ENCODE measurements at regions not wholly inside any gene's neighbourhood (a gene's known extent, or its start where the extent isn't known, plus 50 kb on each side); places are given as distances from the start of the nearest gene placed in this dataset.

DNA sequence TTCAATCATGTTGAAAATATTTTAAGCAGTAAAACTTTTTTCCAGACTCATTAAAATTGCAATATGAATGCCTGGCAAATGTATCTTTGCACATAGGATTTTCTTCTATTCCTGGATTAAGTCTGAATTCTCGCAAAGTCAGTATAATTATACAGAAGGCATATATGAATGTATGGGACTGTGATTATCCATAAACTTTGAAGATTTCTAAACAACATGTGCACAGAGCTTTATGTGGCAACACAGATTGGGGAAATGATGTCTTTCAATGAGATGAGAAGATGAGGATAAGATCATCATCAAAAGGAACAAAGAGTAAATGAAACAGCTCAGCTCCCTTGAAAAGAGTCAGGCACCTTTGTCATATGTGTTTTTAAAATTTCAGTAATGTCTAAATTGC, 635.3 kb downstream of the CDH11 start:
- ATAC-seq (no peak), DNase-seq (ENCODE audit: low read depth, low spot score) (no peak), FAIRE-seq (no peak)
- no peaks in the 10 kb centered on the region for H3K27me3 ChIP-seq (replicated peaks in 1 of 2; ENCODE audit: control insufficient read depth in 2 of 2, insufficient read depth in 2 of 2, low read length in 1 of 2)
- no peaks in the 10 kb centered on the region for H3K9me3 ChIP-seq (replicated peaks; ENCODE audit: control insufficient read depth, insufficient read depth, low read length)
- no TSS peak for BruUV-seq (replicated peaks)
- no peak overlapping the region for H3K9ac ChIP-seq (ENCODE audit: control insufficient read depth, insufficient read depth, low read length)
- H4K20me1 ChIP-seq (ENCODE audit: control insufficient read depth, insufficient read depth), result no peaks in the 10 kb centered on the region
- no peaks in the 10 kb centered on the region for H3K79me2 ChIP-seq (ENCODE audit: control insufficient read depth, insufficient read depth, low read length)
- ChIA-PET POLR2A (no interaction called here), RAD21 (ENCODE audit: unreplicated experiment) (no interaction called here), SMC1A (ENCODE audit: uncharacterized antibody, unreplicated experiment) (interaction anchor here (0.6 kb wide), 1 partner anchor 174 kb away, joined by 4 read pairs; no protein-coding TSS in a partner anchor), CTCF (no interaction called here)
- no peak overlapping the region for H2AFZ ChIP-seq (ENCODE audit: control insufficient read depth, low read depth, low read length)
- 0% methylated on average over 1 of the region's 1 CpG for WGBS (ENCODE audit: insufficient coverage, insufficient replicate concordance, low lambda C conversion rate, missing lambda C conversion rate)
- H3K27ac ChIP-seq (ENCODE audit: control insufficient read depth, insufficient read depth), result no peak overlapping the region
- no peaks in the 10 kb centered on the region for H3K36me3 ChIP-seq (ENCODE audit: control insufficient read depth in 2 of 2, insufficient read depth in 2 of 2, low read length in 1 of 2)
- H3K4me1 ChIP-seq (ENCODE audit: control insufficient read depth, insufficient read depth, low read length), result no peaks in the 10 kb centered on the region
- intact Hi-C loops (cut with micrococcal nuclease; ENCODE audit: unreplicated experiment) (no loop called here), in situ Hi-C loops (cut with MboI) (no loop called here)
- H3K4me2 ChIP-seq (ENCODE audit: control insufficient read depth, insufficient read depth), result no peak overlapping the region
- no peak for TF ChIP-seq IRF4 (IDR thresholded peaks at IDR 0.05; ENCODE audit: low read depth, low read length)
- TF ChIP-seq ZNF217 (IDR thresholded peaks at IDR 0.05), result no peak
- TF ChIP-seq MYC (IDR thresholded peaks at IDR 0.05; ENCODE audit: insufficient read depth, insufficient read length, insufficient replicate concordance, low read length, severe bottlenecking), result no peak
- TF ChIP-seq CREM (IDR thresholded peaks at IDR 0.05; ENCODE audit: low read depth), result no peak
- TF ChIP-seq NFYA (IDR thresholded peaks at IDR 0.05; ENCODE audit: borderline replicate concordance, low read depth, low read length), result no peak
- TF ChIP-seq, protein P1, sequence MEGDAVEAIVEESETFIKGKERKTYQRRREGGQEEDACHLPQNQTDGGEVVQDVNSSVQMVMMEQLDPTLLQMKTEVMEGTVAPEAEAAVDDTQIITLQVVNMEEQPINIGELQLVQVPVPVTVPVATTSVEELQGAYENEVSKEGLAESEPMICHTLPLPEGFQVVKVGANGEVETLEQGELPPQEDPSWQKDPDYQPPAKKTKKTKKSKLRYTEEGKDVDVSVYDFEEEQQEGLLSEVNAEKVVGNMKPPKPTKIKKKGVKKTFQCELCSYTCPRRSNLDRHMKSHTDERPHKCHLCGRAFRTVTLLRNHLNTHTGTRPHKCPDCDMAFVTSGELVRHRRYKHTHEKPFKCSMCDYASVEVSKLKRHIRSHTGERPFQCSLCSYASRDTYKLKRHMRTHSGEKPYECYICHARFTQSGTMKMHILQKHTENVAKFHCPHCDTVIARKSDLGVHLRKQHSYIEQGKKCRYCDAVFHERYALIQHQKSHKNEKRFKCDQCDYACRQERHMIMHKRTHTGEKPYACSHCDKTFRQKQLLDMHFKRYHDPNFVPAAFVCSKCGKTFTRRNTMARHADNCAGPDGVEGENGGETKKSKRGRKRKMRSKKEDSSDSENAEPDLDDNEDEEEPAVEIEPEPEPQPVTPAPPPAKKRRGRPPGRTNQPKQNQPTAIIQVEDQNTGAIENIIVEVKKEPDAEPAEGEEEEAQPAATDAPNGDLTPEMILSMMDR (IDR thresholded peaks at IDR 0.05 in 2 of 3, conservative IDR thresholded peaks at IDR 0.05 in 1 of 3; ENCODE audit: control insufficient read depth in 2 of 3, extremely low read depth in 1 of 3, insufficient read depth in 1 of 3, low read depth in 3 of 3, low read length in 3 of 3), result no peak
- TF ChIP-seq TCF12 (IDR thresholded peaks at IDR 0.05; ENCODE audit: low read depth, low read length), result no peak
- no peak for TF ChIP-seq SP1 (IDR thresholded peaks at IDR 0.05; ENCODE audit: low read depth, low read length)
- TF ChIP-seq PAX5 (IDR thresholded peaks at IDR 0.05; ENCODE audit: borderline replicate concordance, low read depth, low read length), result no peak
- no peak for TF ChIP-seq BRCA1 (IDR thresholded peaks at IDR 0.05; ENCODE audit: low read depth, low read length)
- TF ChIP-seq RFX5 (IDR thresholded peaks at IDR 0.05; ENCODE audit: low read depth, low read length), result no peak
- H3K4me3 ChIP-seq, result no peak overlapping the region
